HL-60 (cell line): ENCODE measurements at regions not wholly inside any gene's neighbourhood (a gene's known extent, or its start where the extent isn't known, plus 50 kb on each side); places are given as distances from the start of the nearest gene placed in this dataset.

ENCODE experiments used
- DNase-seq, 2 experiments: peaks; one replicate each; pipeline ENCODE4 v3.0.0-alpha.2; 2010 to 2020; ENCODE audit warnings: low read depth in 1 of 2, low spot score in 1 of 2
- H3K27ac ChIP-seq: fragments of 250-450 bp; sonication (Bioruptor Pico); replicated peaks from 2 replicates; pipeline ENCODE4 v1.5.1; 2020; ENCODE audit warnings: mild to moderate bottlenecking, moderate library complexity
- H3K27me3 ChIP-seq: fragments of 250-450 bp; sonication (Bioruptor Pico); 2 replicates; pipeline ENCODE4 v1.5.1; 2021; ENCODE audit warnings: mild to moderate bottlenecking, moderate library complexity; ENCODE audit not compliant: insufficient read depth, poor library complexity, severe bottlenecking
- H3K4me3 ChIP-seq: replicated peaks from 2 replicates; pipeline ENCODE4 v1.5.1; 2011; ENCODE audit warnings: mild to moderate bottlenecking, control low read depth, low read length; ENCODE audit not compliant: insufficient read depth
- CTCF ChIP-seq: IDR thresholded peaks from one replicate; pipeline ENCODE4 v1.5.1; 2011; ENCODE audit warnings: low read length, control low read depth, inconsistent platforms; ENCODE audit not compliant: insufficient read depth
- GABPA ChIP-seq: IDR thresholded peaks from 2 replicates; pipeline ENCODE4 v1.6.1; 2012; ENCODE audit warnings: low read depth
- POLR2AphosphoS5 ChIP-seq: IDR thresholded peaks from 2 replicates; pipeline ENCODE4 v1.6.1; 2012; ENCODE audit warnings: low read depth
- REST ChIP-seq: IDR thresholded peaks from 2 replicates; pipeline ENCODE4 v1.6.1; 2012; ENCODE audit warnings: low read depth; ENCODE audit not compliant: insufficient replicate concordance
- SPI1 ChIP-seq: IDR thresholded peaks from 2 replicates; pipeline ENCODE4 v1.6.1; 2012; ENCODE audit warnings: low read depth, mild to moderate bottlenecking, borderline replicate concordance

GRCh38 chr4:177010418-177010817, 217.7 kb upstream of the VEGFC start:
- Histone ChIP-seq H3K27me3 (no peaks in the 10 kb centered on the region), H3K4me3 (no peak overlapping the region), H3K27ac (no peak overlapping the region)
- TF ChIP-seq POLR2AphosphoS5 (no peak), CTCF (no peak), REST (no peak), SPI1 (no peak), GABPA (no peak)
- no peak for DNase-seq

GRCh38 chr4:177012918-177013545, 220.3 kb upstream of the VEGFC start:
- Histone ChIP-seq H3K27ac (no peak overlapping the region), H3K4me3 (no peak overlapping the region), H3K27me3 (no peaks in the 10 kb centered on the region)
- no peak for DNase-seq
- no peak for TF ChIP-seq SPI1
- TF ChIP-seq REST, result no peak
- no peak for TF ChIP-seq POLR2AphosphoS5
- no peak for TF ChIP-seq GABPA
- no peak for TF ChIP-seq CTCF

DNA sequence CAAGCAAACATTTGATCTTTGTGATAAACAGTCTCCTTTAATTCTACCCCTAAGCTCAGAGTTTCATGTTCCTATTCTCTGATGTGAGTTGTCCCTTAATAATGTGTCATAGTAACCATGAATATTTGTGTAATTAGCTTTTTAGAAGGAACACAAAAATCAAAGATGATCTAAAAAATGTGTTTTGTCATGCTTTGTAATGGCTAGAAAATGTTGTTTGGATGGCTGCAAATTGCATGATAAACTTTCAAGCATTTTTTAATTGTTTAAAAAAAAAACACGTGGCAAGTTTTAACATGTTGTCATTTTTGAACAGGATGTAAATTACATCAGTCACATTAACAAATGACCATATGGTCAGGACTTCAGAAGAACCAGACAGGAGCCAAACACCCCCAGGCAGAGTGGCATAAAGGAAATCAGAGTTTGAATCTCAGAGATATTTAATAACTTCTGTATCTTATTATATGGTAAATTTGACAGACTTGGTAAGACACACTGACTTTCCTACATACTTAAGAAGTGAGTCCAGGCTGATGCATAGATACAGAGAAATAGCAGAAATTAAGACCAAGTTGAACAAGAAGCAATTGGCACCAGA, 223.9 kb upstream of the VEGFC start:
- DNase-seq, result no peak
- no peak overlapping the region for H3K27ac ChIP-seq
- no peaks in the 10 kb centered on the region for H3K27me3 ChIP-seq
- H3K4me3 ChIP-seq, result no peak overlapping the region
- TF ChIP-seq SPI1, result no peak
- TF ChIP-seq GABPA, result no peak
- no peak for TF ChIP-seq REST
- no peak for TF ChIP-seq POLR2AphosphoS5
- TF ChIP-seq CTCF, result no peak
